Choroid plexus epithelial cell (primary cell): ENCODE measurements at regions not wholly inside any gene's neighbourhood (a gene's known extent, or its start where the extent isn't known, plus 50 kb on each side); places are given as distances from the start of the nearest gene placed in this dataset.

Experiments
- DNase-seq: peaks from one replicate; pipeline ENCODE4 v3.0.0-alpha.2; 2010; ENCODE audit warnings: low read depth
- H3K4me3 ChIP-seq: 2 replicates; pipeline ENCODE4 v1.5.1; 2011; ENCODE audit warnings: low read depth, mild to moderate bottlenecking, control low read depth, low read length, moderate library complexity
- CTCF ChIP-seq: conservative IDR thresholded peaks from 2 replicates; pipeline ENCODE4 v1.5.1; 2011; ENCODE audit warnings: low read depth, mild to moderate bottlenecking, control low read depth, inconsistent platforms, low read length, moderate library complexity

GRCh38 chr12:127942981-127943380 lies 324.0 kb upstream of the TMEM132C start:
- TF ChIP-seq CTCF, result no peak
- DNase-seq, result no peak
- H3K4me3 ChIP-seq, result no peak overlapping the region

GRCh38 chr12:127943481-127944210 lies 323.3 kb upstream of the TMEM132C start:
- no peak for TF ChIP-seq CTCF
- H3K4me3 ChIP-seq, result no peak overlapping the region
- DNase-seq, result no peak

- no peak for TF ChIP-seq CTCF
- no peak overlapping the region for H3K4me3 ChIP-seq
Observed at GRCh38 chr12:127944211-127944899, 322.6 kb upstream of the TMEM132C start.

GRCh38 chr12:127957001-127957660 lies 309.8 kb upstream of the TMEM132C start:
- DNase-seq, result no peak
- no peak for TF ChIP-seq CTCF
- no peak overlapping the region for H3K4me3 ChIP-seq

More at GRCh38 chr12:127944211-127944899, 322.6 kb upstream of the TMEM132C start:
- DNase-seq, result no peak

- no peak overlapping the region for H3K4me3 ChIP-seq
- no peak for DNase-seq
- no peak for TF ChIP-seq CTCF
Observed at GRCh38 chr12:127962303-127962702, 304.7 kb upstream of the TMEM132C start.

- no peak for TF ChIP-seq CTCF
- no peak for DNase-seq
- H3K4me3 ChIP-seq, result no peak overlapping the region
Observed at GRCh38 chr12:127963933-127964332, 303.0 kb upstream of the TMEM132C start.
